Peyer's patch (tissue), 4 donors: ENCODE measurements at regions not wholly inside any gene's neighbourhood (a gene's known extent, or its start where the extent isn't known, plus 50 kb on each side); places are given as distances from the start of the nearest gene placed in this dataset.

Experiments used
- DNase-seq, 3 donors: peaks; one replicate each; pipeline ENCODE4 v3.0.0-alpha.2; 2017 to 2019
- H3K27ac ChIP-seq, 4 donors: fragments of 200-600 bp; sonication (generic); one replicate each; pipeline ENCODE4 v1.5.1; 2016 to 2019
- H3K27me3 ChIP-seq, 2 donors: fragments of 200-600 bp; sonication (generic); one replicate each; pipeline ENCODE4 v1.5.1; 2019
- H3K36me3 ChIP-seq, 3 donors: fragments of 200-600 bp; sonication (generic); one replicate each; pipeline ENCODE4 v1.5.1; 2016 to 2019
- H3K4me1 ChIP-seq, 4 donors: fragments of 200-600 bp; sonication (generic); one replicate each; pipeline ENCODE4 v1.5.1; 2016 to 2019
- H3K4me3 ChIP-seq, 4 donors: fragments of 200-600 bp; sonication (generic); 1 replicate in 3 of 4; 2 replicates in 1 of 4; pipeline ENCODE4 v1.5.1; 2016 to 2019; ENCODE audit warnings: mild to moderate bottlenecking in 1 of 4
- H3K9me3 ChIP-seq, 4 donors: fragments of 200-600 bp; sonication (generic); one replicate each; pipeline ENCODE4 v1.5.1; 2016 to 2019; ENCODE audit warnings: mild to moderate bottlenecking in 1 of 4
- POLR2A ChIP-seq, 2 donors: fragments of 450-650 bp; IDR thresholded peaks; one replicate each; pipeline ENCODE4 v1.5.1; 2017; ENCODE audit warnings: antibody characterized with exemption in 2 of 2, mild to moderate bottlenecking in 2 of 2, moderate library complexity in 2 of 2
- TF ChIP-seq, protein P1 (sequence below), 6 experiments: fragments of 450-650 bp in 4 of 6; fragments of 200-600 bp in 2 of 6; sonication (generic) in 1 of 6; IDR thresholded peaks; one replicate each; pipeline ENCODE4 v1.5.1; 2017 to 2019; ENCODE audit warnings: antibody characterized with exemption in 6 of 6, mild to moderate bottlenecking in 3 of 6, moderate library complexity in 1 of 6

DNA sequence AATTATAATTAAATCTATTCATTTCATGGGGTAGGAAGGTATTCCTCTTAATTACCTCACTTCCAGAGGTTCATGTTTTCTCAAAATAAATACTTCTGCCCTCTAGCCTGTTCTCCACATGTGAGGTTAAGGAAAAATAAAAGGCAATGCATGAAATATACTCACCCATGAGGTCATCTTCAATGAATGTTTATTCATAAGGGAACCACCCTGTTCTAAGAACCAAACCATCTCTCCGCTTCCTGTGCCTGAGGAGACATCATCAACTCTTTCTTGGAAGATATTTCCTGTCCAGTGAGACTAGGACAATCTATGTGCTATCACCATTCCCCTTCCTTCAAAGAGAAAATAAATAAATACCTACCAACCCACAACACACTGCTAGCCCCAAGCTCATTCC, 513.7 kb upstream of the PLXNA2 start:
- Histone ChIP-seq H3K4me1 (no peaks in the 10 kb centered on the region), H3K27ac (no peak overlapping the region), H3K27me3 (no peaks in the 10 kb centered on the region), H3K4me3 (no peak overlapping the region), H3K9me3 (no peaks in the 10 kb centered on the region), H3K36me3 (no peaks in the 10 kb centered on the region)
- TF ChIP-seq POLR2A (IDR thresholded peaks at IDR 0.05) = no peak
- TF ChIP-seq, protein P1, sequence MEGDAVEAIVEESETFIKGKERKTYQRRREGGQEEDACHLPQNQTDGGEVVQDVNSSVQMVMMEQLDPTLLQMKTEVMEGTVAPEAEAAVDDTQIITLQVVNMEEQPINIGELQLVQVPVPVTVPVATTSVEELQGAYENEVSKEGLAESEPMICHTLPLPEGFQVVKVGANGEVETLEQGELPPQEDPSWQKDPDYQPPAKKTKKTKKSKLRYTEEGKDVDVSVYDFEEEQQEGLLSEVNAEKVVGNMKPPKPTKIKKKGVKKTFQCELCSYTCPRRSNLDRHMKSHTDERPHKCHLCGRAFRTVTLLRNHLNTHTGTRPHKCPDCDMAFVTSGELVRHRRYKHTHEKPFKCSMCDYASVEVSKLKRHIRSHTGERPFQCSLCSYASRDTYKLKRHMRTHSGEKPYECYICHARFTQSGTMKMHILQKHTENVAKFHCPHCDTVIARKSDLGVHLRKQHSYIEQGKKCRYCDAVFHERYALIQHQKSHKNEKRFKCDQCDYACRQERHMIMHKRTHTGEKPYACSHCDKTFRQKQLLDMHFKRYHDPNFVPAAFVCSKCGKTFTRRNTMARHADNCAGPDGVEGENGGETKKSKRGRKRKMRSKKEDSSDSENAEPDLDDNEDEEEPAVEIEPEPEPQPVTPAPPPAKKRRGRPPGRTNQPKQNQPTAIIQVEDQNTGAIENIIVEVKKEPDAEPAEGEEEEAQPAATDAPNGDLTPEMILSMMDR (IDR thresholded peaks at IDR 0.05) = no peak
- DNase-seq = no peak

DNA sequence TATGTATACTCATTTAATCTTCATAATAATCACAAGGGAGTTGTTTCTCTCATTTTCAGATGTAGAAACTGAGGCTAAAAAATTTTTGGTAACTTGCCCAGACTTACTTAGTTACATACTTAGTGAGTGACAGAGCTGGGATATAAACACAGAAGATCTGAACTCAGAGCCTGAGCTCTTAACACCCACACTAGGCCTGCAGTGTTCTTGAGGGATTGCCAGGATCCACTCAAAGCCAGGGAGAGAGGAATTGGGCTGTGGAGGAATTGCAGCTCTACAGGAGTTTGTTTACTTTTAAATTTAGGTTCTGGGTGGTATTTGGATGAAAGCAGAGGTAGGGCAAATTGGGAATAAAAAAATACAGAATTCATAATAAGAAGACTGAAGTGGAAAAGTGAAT, 515.1 kb upstream of the PLXNA2 start:
- H3K27me3 ChIP-seq = no peaks in the 10 kb centered on the region
- no peak overlapping the region for H3K27ac ChIP-seq
- H3K36me3 ChIP-seq = no peaks in the 10 kb centered on the region
- no peak for TF ChIP-seq POLR2A (IDR thresholded peaks at IDR 0.05)
- TF ChIP-seq, protein P1 (IDR thresholded peaks at IDR 0.05) = no peak
- DNase-seq = no peak
- H3K4me3 ChIP-seq = no peak overlapping the region
- H3K9me3 ChIP-seq = no peaks in the 10 kb centered on the region
- H3K4me1 ChIP-seq = no peaks in the 10 kb centered on the region

DNA sequence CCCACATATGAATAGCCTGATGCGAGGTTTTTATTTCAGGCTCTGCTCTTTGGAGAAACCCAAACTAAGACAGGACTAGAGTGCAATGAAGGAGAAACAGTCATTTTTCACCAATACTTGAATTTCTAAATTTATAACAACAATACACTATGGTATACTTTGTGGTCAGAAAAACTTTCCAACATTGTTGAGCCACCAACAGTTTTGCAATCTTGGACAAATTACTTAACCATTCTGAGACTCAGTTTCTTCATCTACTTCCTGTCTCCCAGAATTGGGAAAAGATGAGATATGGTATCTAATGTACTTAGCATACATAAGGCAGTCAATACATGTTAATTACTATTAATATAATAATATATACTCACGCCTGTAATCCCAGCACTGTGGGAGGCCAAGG, 519.8 kb upstream of the PLXNA2 start:
- no peaks in the 10 kb centered on the region for H3K4me1 ChIP-seq
- no peaks in the 10 kb centered on the region for H3K9me3 ChIP-seq
- no peak for DNase-seq
- no peak overlapping the region for H3K27ac ChIP-seq
- no peak overlapping the region for H3K4me3 ChIP-seq
- no peaks in the 10 kb centered on the region for H3K27me3 ChIP-seq
- no peak for TF ChIP-seq POLR2A (IDR thresholded peaks at IDR 0.05)
- TF ChIP-seq, protein P1 (IDR thresholded peaks at IDR 0.05) = no peak
- no peaks in the 10 kb centered on the region for H3K36me3 ChIP-seq

DNA sequence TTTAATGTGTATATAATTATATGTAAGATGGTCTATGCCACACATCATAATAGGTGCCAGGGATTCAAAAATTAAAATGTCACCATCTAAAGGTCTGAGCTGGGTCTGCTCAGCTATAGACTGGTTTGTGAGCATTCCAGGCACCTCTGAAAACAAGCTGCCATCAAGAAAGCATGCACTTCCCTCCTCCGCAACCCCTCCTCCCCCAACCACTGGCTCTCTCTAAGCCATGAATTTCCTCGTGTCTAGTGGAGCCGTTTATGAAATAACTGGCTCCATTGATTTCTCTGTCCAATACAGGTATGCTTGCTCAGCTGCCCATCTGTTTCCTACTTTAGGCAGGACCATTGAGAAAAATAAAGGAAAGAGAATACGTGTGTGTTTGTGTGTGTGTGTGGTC, 522.6 kb upstream of the PLXNA2 start:
- TF ChIP-seq, protein P1 (IDR thresholded peaks at IDR 0.05) = no peak
- TF ChIP-seq POLR2A (IDR thresholded peaks at IDR 0.05) = no peak
- no peak for DNase-seq
- Histone ChIP-seq H3K27me3 (no peaks in the 10 kb centered on the region), H3K9me3 (no peaks in the 10 kb centered on the region), H3K27ac (no peak overlapping the region), H3K36me3 (no peaks in the 10 kb centered on the region), H3K4me3 (no peak overlapping the region), H3K4me1 (no peaks in the 10 kb centered on the region)

DNA sequence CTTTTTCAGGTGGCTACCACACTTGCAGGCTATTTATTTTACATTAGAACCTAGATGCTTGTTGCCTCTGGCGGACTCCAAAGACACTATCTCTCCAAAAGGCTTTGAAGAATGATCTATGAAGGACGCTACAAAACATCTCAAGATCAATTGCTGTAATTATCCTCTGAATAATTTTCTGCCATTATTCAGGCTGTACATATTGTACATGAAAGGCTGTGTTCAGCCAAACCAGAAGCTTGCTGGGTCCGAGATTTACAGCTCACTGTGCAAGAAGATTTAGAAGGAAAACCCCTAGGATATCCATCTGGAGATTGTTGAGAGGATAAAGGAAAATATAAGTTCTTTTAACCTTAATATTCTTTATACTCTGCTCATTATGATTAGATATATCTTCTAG, 523.6 kb upstream of the PLXNA2 start:
- H3K4me3 ChIP-seq = no peak overlapping the region
- no peak for TF ChIP-seq POLR2A (IDR thresholded peaks at IDR 0.05)
- TF ChIP-seq, protein P1 (IDR thresholded peaks at IDR 0.05) = no peak
- no peaks in the 10 kb centered on the region for H3K27me3 ChIP-seq
- no peak for DNase-seq
- H3K27ac ChIP-seq = no peak overlapping the region
- H3K9me3 ChIP-seq = no peaks in the 10 kb centered on the region
- H3K4me1 ChIP-seq = no peaks in the 10 kb centered on the region
- H3K36me3 ChIP-seq = no peaks in the 10 kb centered on the region

DNA sequence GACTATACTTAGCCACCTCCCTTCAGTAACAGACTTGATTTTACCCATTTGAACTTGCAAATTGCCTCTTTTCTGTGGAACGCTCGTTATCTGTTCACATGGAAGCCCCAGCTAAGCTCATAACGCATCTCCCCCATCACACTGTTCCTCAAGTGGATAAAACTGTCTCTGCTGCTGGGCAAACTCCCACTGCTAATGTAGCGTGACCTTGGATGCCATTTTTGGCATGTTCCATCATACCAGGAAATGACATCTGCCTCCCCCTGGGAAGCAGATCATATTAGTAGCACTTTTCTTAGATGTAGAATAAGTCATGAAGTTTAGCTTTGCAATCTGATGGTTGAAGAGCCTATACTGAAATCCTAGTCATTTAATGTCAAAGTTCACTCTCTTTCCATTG, 528.7 kb upstream of the PLXNA2 start:
- DNase-seq = no peak
- Histone ChIP-seq H3K9me3 (no peaks in the 10 kb centered on the region), H3K4me3 (no peak overlapping the region), H3K27me3 (no peaks in the 10 kb centered on the region), H3K36me3 (no peaks in the 10 kb centered on the region), H3K27ac (no peak overlapping the region), H3K4me1 (no peaks in the 10 kb centered on the region)
- no peak for TF ChIP-seq POLR2A (IDR thresholded peaks at IDR 0.05)
- TF ChIP-seq, protein P1 (IDR thresholded peaks at IDR 0.05) = no peak
